ENCODE measurements at regions not wholly inside any gene's neighbourhood (a gene's known extent, or its start where the extent isn't known, plus 50 kb on each side); places are given as distances from the start of the nearest gene placed in this dataset.

DNA sequence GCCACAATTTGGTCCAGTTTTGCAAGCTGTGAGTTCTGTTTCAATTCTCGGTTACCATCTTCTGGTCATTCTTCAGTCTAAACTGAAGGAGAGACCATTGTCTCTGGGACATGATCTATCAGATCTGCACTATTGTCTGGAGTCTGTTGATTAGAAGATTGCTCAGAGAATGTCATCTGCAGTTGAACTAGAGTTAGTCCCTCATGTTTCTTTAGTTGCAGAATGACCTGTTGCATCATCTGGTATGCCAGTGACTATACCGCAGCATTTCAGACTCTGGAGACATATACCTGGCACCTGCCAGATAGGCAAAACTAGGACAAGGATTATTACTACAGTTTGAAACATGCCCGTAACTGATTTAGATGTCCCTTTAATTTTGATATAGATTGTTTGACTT, 194.8 kb downstream of the LRRC70 start:
- TF ChIP-seq, protein P1, sequence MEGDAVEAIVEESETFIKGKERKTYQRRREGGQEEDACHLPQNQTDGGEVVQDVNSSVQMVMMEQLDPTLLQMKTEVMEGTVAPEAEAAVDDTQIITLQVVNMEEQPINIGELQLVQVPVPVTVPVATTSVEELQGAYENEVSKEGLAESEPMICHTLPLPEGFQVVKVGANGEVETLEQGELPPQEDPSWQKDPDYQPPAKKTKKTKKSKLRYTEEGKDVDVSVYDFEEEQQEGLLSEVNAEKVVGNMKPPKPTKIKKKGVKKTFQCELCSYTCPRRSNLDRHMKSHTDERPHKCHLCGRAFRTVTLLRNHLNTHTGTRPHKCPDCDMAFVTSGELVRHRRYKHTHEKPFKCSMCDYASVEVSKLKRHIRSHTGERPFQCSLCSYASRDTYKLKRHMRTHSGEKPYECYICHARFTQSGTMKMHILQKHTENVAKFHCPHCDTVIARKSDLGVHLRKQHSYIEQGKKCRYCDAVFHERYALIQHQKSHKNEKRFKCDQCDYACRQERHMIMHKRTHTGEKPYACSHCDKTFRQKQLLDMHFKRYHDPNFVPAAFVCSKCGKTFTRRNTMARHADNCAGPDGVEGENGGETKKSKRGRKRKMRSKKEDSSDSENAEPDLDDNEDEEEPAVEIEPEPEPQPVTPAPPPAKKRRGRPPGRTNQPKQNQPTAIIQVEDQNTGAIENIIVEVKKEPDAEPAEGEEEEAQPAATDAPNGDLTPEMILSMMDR (IDR thresholded peaks at IDR 0.05) = no peak
- TF ChIP-seq POLR2A (IDR thresholded peaks at IDR 0.05) = no peak

Data from transverse colon (tissue), 3 donors.